HuH-7 (cell line): ENCODE measurements at regions not wholly inside any gene's neighbourhood (a gene's known extent, or its start where the extent isn't known, plus 50 kb on each side); places are given as distances from the start of the nearest gene placed in this dataset.
"Not testable (repeated sequence)": the region's sequence is repeated elsewhere in the genome, so short reads cannot be mapped to it uniquely, and the experiment has no call there.

ENCODE experiments used
- DNase-seq: peaks from one replicate; pipeline ENCODE4 v3.0.0; 2011; ENCODE audit warnings: low spot score

GRCh38 chr4:158958489-158959270, 144.2 kb upstream of the RAPGEF2 start:
- no peak for DNase-seq

GRCh38 chr4:158962393-158962792, 140.5 kb upstream of the RAPGEF2 start:
- DNase-seq, result no peak

GRCh38 chr4:158963282-158963681, 139.6 kb upstream of the RAPGEF2 start:
- DNase-seq, result not testable (repeated sequence)

- DNase-seq, result no peak
Observed at GRCh38 chr4:158964114-158964727, 138.7 kb upstream of the RAPGEF2 start.

- no peak for DNase-seq
Observed at GRCh38 chr4:158964728-158965124, 138.2 kb upstream of the RAPGEF2 start.

GRCh38 chr4:158965226-158965625, 137.7 kb upstream of the RAPGEF2 start:
- no peak for DNase-seq

GRCh38 chr4:158966091-158966490, 136.8 kb upstream of the RAPGEF2 start:
- DNase-seq, result no peak

- DNase-seq, result no peak
Observed at GRCh38 chr4:158968961-158969360, 133.9 kb upstream of the RAPGEF2 start.

GRCh38 chr4:158970812-158971211, 132.1 kb upstream of the RAPGEF2 start:
- no peak for DNase-seq

- not testable (repeated sequence) for DNase-seq
Observed at GRCh38 chr4:158974438-158974837, 128.4 kb upstream of the RAPGEF2 start.

GRCh38 chr4:158980711-158981110, 122.2 kb upstream of the RAPGEF2 start:
- not testable (repeated sequence) for DNase-seq

- no peak for DNase-seq
Observed at GRCh38 chr4:158991534-158992155, 111.2 kb upstream of the RAPGEF2 start.

- DNase-seq, result no peak
Observed at GRCh38 chr4:158993891-158994290, 109.0 kb upstream of the RAPGEF2 start.

GRCh38 chr4:158995040-158995439, 107.8 kb upstream of the RAPGEF2 start:
- no peak for DNase-seq

- DNase-seq, result no peak
Observed at GRCh38 chr4:158995965-158996364, 106.9 kb upstream of the RAPGEF2 start.

- no peak for DNase-seq
Observed at GRCh38 chr4:158996669-158997074, 106.2 kb upstream of the RAPGEF2 start.

GRCh38 chr4:158997660-158998349, 105.1 kb upstream of the RAPGEF2 start:
- no peak for DNase-seq

- peak; percentile 27 for DNase-seq
Observed at GRCh38 chr4:158998624-158999023, 104.3 kb upstream of the RAPGEF2 start.

GRCh38 chr4:158999166-158999682, 103.7 kb upstream of the RAPGEF2 start:
- no peak for DNase-seq

- DNase-seq, result no peak
Observed at GRCh38 chr4:158999849-159000248, 103.0 kb upstream of the RAPGEF2 start.

GRCh38 chr4:159002950-159003349, 99.9 kb upstream of the RAPGEF2 start:
- no peak for DNase-seq
